ENCODE measurements at regions not wholly inside any gene's neighbourhood (a gene's known extent, or its start where the extent isn't known, plus 50 kb on each side); places are given as distances from the start of the nearest gene placed in this dataset.

DNA sequence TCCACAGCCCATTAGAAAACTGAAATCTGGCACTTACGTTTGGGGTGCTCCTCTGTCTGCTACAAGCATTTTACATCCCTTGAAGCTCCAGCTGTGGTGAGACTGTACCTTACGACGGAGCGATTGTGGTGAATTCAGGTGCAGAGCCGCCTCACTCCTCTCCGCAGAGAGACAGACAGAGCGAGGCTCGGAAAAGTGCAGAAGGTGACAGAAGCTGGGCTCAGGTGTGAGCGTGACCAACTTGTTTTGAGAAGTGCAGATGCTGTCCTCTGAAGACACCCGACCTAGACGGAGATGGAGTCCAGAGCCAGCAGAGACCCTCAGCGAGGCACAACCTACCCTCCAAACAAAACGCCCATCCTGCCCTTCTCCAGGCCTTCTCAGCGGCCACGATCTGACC is 196.5 kb downstream of the MED10 start:
- dilution Hi-C loops (cut with MboI; ENCODE audit: extremely low pct_ligation_motif_present, low sequenced_read_pairs): no loop called here
- no peaks in the 10 kb centered on the region for H3K9me1 ChIP-seq (ENCODE audit: control insufficient read depth, extremely low read depth, insufficient read depth, low read length)
- H3K4me1 ChIP-seq (ENCODE audit: control insufficient read depth, extremely low read depth, insufficient read depth, low read length): no peaks in the 10 kb centered on the region
- H3K4me3 ChIP-seq (ENCODE audit: control insufficient read depth in 2 of 3, extremely low read depth in 1 of 3, insufficient read depth in 2 of 3, low read depth in 1 of 3, low read length in 3 of 3): no peak overlapping the region
- H3K9me3 ChIP-seq (ENCODE audit: control insufficient read depth, low read depth, low read length): no peaks in the 10 kb centered on the region
- DNase-seq (ENCODE audit: low read depth, low spot score): no peak
- H2AFZ ChIP-seq (ENCODE audit: control insufficient read depth, low read length): no peak overlapping the region
- no peaks in the 10 kb centered on the region for H4K20me1 ChIP-seq (ENCODE audit: control insufficient read depth, extremely low read depth, insufficient read depth, low read length)
- H3K79me2 ChIP-seq (ENCODE audit: control insufficient read depth, insufficient read depth, low read length): no peaks in the 10 kb centered on the region
- no peaks in the 10 kb centered on the region for H3K36me3 ChIP-seq (ENCODE audit: control insufficient read depth in 2 of 2, extremely low read depth in 1 of 2, insufficient read depth in 2 of 2, low read length in 2 of 2)
- no peaks in the 10 kb centered on the region for H3K27me3 ChIP-seq (ENCODE audit: control insufficient read depth, extremely low read depth, insufficient read depth, low read length)
- TF ChIP-seq, protein P1, sequence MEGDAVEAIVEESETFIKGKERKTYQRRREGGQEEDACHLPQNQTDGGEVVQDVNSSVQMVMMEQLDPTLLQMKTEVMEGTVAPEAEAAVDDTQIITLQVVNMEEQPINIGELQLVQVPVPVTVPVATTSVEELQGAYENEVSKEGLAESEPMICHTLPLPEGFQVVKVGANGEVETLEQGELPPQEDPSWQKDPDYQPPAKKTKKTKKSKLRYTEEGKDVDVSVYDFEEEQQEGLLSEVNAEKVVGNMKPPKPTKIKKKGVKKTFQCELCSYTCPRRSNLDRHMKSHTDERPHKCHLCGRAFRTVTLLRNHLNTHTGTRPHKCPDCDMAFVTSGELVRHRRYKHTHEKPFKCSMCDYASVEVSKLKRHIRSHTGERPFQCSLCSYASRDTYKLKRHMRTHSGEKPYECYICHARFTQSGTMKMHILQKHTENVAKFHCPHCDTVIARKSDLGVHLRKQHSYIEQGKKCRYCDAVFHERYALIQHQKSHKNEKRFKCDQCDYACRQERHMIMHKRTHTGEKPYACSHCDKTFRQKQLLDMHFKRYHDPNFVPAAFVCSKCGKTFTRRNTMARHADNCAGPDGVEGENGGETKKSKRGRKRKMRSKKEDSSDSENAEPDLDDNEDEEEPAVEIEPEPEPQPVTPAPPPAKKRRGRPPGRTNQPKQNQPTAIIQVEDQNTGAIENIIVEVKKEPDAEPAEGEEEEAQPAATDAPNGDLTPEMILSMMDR (optimal IDR thresholded peaks at IDR 0.05 in 1 of 3, IDR thresholded peaks at IDR 0.05 in 1 of 3, conservative IDR thresholded peaks at IDR 0.05 in 1 of 3; ENCODE audit: extremely low read depth in 1 of 3, insufficient read depth in 2 of 3, low read length in 3 of 3): no peak
- no peak for TF ChIP-seq EZH2 (IDR thresholded peaks at IDR 0.05; ENCODE audit: low read length)
- no peak overlapping the region for H3K9ac ChIP-seq (ENCODE audit: control insufficient read depth, extremely low read depth, insufficient read depth, low read length)
- no peak for FAIRE-seq
- no peak overlapping the region for H3K4me2 ChIP-seq (ENCODE audit: control insufficient read depth, extremely low read depth, insufficient read depth, low read depth, low read length)
- H3K27ac ChIP-seq (ENCODE audit: control insufficient read depth, insufficient read depth, low read length): no peak overlapping the region

DNA sequence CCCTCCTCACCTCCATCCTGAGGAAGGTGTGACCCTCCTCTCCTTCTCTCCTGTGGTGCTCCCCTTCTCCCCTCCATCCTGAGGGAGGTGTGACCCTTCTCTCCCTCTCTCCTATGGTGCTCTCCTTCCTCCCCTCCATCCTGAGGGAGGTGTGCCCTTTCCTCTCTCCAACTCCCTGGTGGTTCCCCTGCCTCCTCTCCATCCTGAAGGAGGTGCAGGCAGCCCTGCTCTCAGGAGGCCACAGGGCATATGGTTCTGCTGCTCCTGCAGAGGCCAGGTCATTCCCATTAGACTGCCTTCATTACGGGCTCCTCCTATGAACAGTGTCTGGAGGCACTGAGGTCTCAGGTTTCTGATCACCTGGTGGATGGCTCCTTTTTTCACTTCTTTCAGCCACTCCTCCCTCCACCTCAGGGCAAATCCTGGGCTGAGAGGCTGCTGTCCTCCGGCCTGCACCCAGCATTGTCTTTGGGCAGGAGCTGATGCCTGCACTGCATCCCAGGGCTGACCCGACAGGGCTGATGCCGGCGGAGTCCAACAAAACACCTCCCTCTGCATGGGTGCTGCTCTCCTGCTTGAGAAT is 197.1 kb downstream of the MED10 start:
- H3K27ac ChIP-seq (ENCODE audit: control insufficient read depth, insufficient read depth, low read length): no peak overlapping the region
- no peaks in the 10 kb centered on the region for H4K20me1 ChIP-seq (ENCODE audit: control insufficient read depth, extremely low read depth, insufficient read depth, low read length)
- H3K9me1 ChIP-seq (ENCODE audit: control insufficient read depth, extremely low read depth, insufficient read depth, low read length): no peaks in the 10 kb centered on the region
- FAIRE-seq (no peak), DNase-seq (ENCODE audit: low read depth, low spot score) (no peak)
- H2AFZ ChIP-seq (ENCODE audit: control insufficient read depth, low read length): no peak overlapping the region
- no peak overlapping the region for H3K4me2 ChIP-seq (ENCODE audit: control insufficient read depth, extremely low read depth, insufficient read depth, low read depth, low read length)
- no peaks in the 10 kb centered on the region for H3K79me2 ChIP-seq (ENCODE audit: control insufficient read depth, insufficient read depth, low read length)
- H3K27me3 ChIP-seq (ENCODE audit: control insufficient read depth, extremely low read depth, insufficient read depth, low read length): no peaks in the 10 kb centered on the region
- H3K9ac ChIP-seq (ENCODE audit: control insufficient read depth, extremely low read depth, insufficient read depth, low read length): no peak overlapping the region
- no peak for TF ChIP-seq EZH2 (IDR thresholded peaks at IDR 0.05; ENCODE audit: low read length)
- TF ChIP-seq, protein P1 (optimal IDR thresholded peaks at IDR 0.05 in 1 of 3, IDR thresholded peaks at IDR 0.05 in 1 of 3, conservative IDR thresholded peaks at IDR 0.05 in 1 of 3; ENCODE audit: extremely low read depth in 1 of 3, insufficient read depth in 2 of 3, low read length in 3 of 3): no peak
- no peaks in the 10 kb centered on the region for H3K36me3 ChIP-seq (ENCODE audit: control insufficient read depth in 2 of 2, extremely low read depth in 1 of 2, insufficient read depth in 2 of 2, low read length in 2 of 2)
- no peaks in the 10 kb centered on the region for H3K9me3 ChIP-seq (ENCODE audit: control insufficient read depth, low read depth, low read length)
- dilution Hi-C loops (cut with MboI; ENCODE audit: extremely low pct_ligation_motif_present, low sequenced_read_pairs): no loop called here
- H3K4me1 ChIP-seq (ENCODE audit: control insufficient read depth, extremely low read depth, insufficient read depth, low read length): no peaks in the 10 kb centered on the region
- H3K4me3 ChIP-seq (ENCODE audit: control insufficient read depth in 2 of 3, extremely low read depth in 1 of 3, insufficient read depth in 2 of 3, low read depth in 1 of 3, low read length in 3 of 3): no peak overlapping the region

Data from keratinocyte (primary cell).